Trophoblast cell (in vitro differentiated cells and primary cell): ENCODE measurements at regions not wholly inside any gene's neighbourhood (a gene's known extent, or its start where the extent isn't known, plus 50 kb on each side); places are given as distances from the start of the nearest gene placed in this dataset.
"Not testable (repeated sequence)": the region's sequence is repeated elsewhere in the genome, so short reads cannot be mapped to it uniquely, and the experiment has no call there.

ENCODE experiments used
- DNase-seq, 2 donors: peaks; one replicate each; pipeline ENCODE4 v3.0.0-alpha.2; 2016
- H2AFZ ChIP-seq: 2 replicates; pipeline ENCODE4 v1.6.1; 2013; ENCODE audit warnings: low read length, moderate library complexity, mild to moderate bottlenecking; ENCODE audit not compliant: insufficient read depth, poor library complexity
- H2AK5ac ChIP-seq: 2 replicates; pipeline ENCODE4 v1.6.1; 2013; ENCODE audit warnings: mild to moderate bottlenecking, low read length
- H2BK120ac ChIP-seq: 2 replicates; pipeline ENCODE4 v1.6.1; 2013; ENCODE audit warnings: low read length, mild to moderate bottlenecking, moderate library complexity; ENCODE audit not compliant: insufficient read depth, poor library complexity
- H2BK12ac ChIP-seq: 2 replicates; pipeline ENCODE4 v1.6.1; 2013; ENCODE audit warnings: mild to moderate bottlenecking, low read length, moderate library complexity
- H2BK5ac ChIP-seq: 2 replicates; pipeline ENCODE4 v1.6.1; 2013; ENCODE audit warnings: low read length, low read depth, moderate library complexity, mild to moderate bottlenecking; ENCODE audit not compliant: poor library complexity
- H3K14ac ChIP-seq: 2 replicates; pipeline ENCODE4 v1.6.1; 2013; ENCODE audit warnings: mild to moderate bottlenecking, low read length
- H3K18ac ChIP-seq: 2 replicates; pipeline ENCODE4 v1.6.1; 2013; ENCODE audit warnings: mild to moderate bottlenecking, low read length
- H3K23ac ChIP-seq: 2 replicates; pipeline ENCODE4 v1.6.1; 2013; ENCODE audit warnings: low read length
- H3K27ac ChIP-seq: 2 replicates; pipeline ENCODE4 v1.5.1; 2013; ENCODE audit warnings: low read depth, mild to moderate bottlenecking, inconsistent platforms, low read length, moderate library complexity
- H3K27me3 ChIP-seq: 2 replicates; pipeline ENCODE4 v1.6.1; 2013; ENCODE audit warnings: inconsistent platforms, mild to moderate bottlenecking, low read length, moderate library complexity; ENCODE audit not compliant: insufficient read depth
- H3K36me3 ChIP-seq, 2 experiments: 1 replicate in 1 of 2; 2 replicates in 1 of 2; pipeline ENCODE4 v1.6.1; 2013; ENCODE audit warnings: low read length in 2 of 2, mild to moderate bottlenecking in 2 of 2, moderate library complexity in 1 of 2; ENCODE audit not compliant: insufficient read depth in 2 of 2, control insufficient read depth in 1 of 2
- H3K4ac ChIP-seq: 2 replicates; pipeline ENCODE4 v1.6.1; 2013; ENCODE audit warnings: low read depth, mild to moderate bottlenecking, low read length, moderate library complexity
- H3K4me1 ChIP-seq, 2 experiments: 1 replicate in 1 of 2; 2 replicates in 1 of 2; pipeline ENCODE4 v1.6.1; 2013; ENCODE audit warnings: low read length in 2 of 2, mild to moderate bottlenecking in 2 of 2, moderate library complexity in 1 of 2; ENCODE audit not compliant: insufficient read depth in 2 of 2, control insufficient read depth in 1 of 2
- H3K4me2 ChIP-seq: 2 replicates; pipeline ENCODE4 v1.6.1; 2013; ENCODE audit warnings: inconsistent platforms, mild to moderate bottlenecking, low read length, moderate library complexity
- H3K4me3 ChIP-seq: 2 replicates; pipeline ENCODE4 v1.5.1; 2013; ENCODE audit warnings: mild to moderate bottlenecking, low read depth, low read length, inconsistent platforms
- H3K79me1 ChIP-seq: one replicate; pipeline ENCODE4 v1.6.1; 2013; ENCODE audit warnings: low read length
- H3K79me2 ChIP-seq: 2 replicates; pipeline ENCODE4 v1.6.1; 2013; ENCODE audit warnings: low read length, mild to moderate bottlenecking; ENCODE audit not compliant: control insufficient read depth, insufficient read depth, poor library complexity
- H3K9ac ChIP-seq: 2 replicates; pipeline ENCODE4 v1.6.1; 2013; ENCODE audit warnings: mild to moderate bottlenecking, low read length
- H3K9me3 ChIP-seq: 2 replicates; pipeline ENCODE4 v1.6.1; 2013; ENCODE audit warnings: low read depth, mild to moderate bottlenecking, control low read depth, inconsistent platforms, low read length; ENCODE audit not compliant: insufficient read depth
- H4K12ac ChIP-seq: 2 replicates; pipeline ENCODE4 v1.6.1; 2013; ENCODE audit warnings: low read depth, mild to moderate bottlenecking, low read length, moderate library complexity
- H4K8ac ChIP-seq: 2 replicates; pipeline ENCODE4 v1.6.1; 2013; ENCODE audit warnings: low read depth, mild to moderate bottlenecking, low read length, moderate library complexity
- H4K91ac ChIP-seq: one replicate; pipeline ENCODE4 v1.6.1; 2013; ENCODE audit warnings: low read depth, mild to moderate bottlenecking, low read length, moderate library complexity
- WGBS: extraction: QIAGEN DNeasy Blood & Tissue Kit; methylation state at CpG from one replicate; pipeline ENCODE4 v1.1.7; 2013; ENCODE audit warnings: missing lambda C conversion rate; ENCODE audit not compliant: insufficient read length, insufficient coverage; ENCODE audit errors: extremely low coverage; 5-methylcytosine and 5-hydroxymethylcytosine counted together

- H3K36me3 ChIP-seq, H3K79me2 ChIP-seq, H4K8ac ChIP-seq, H2BK5ac ChIP-seq, H3K9me3 ChIP-seq, H3K27me3 ChIP-seq, DNase-seq, H4K12ac ChIP-seq, H2BK12ac ChIP-seq, H3K4me3 ChIP-seq, H3K4ac ChIP-seq, H3K4me2 ChIP-seq, H3K9ac ChIP-seq, H2AFZ ChIP-seq, H3K14ac ChIP-seq, H4K91ac ChIP-seq, H3K23ac ChIP-seq, H2AK5ac ChIP-seq, H3K79me1 ChIP-seq, H3K27ac ChIP-seq, H2BK120ac ChIP-seq, H3K18ac ChIP-seq, H3K4me1 ChIP-seq: not testable (repeated sequence)
- no CpG with 5 or more reads among the region's 3 CpGs for WGBS
These were observed 77.9 kb upstream of the TMEM164 start for GRCh38 chrX:109925003-109925402.

GRCh38 chrX:109925656-109926055, 77.3 kb upstream of the TMEM164 start:
- no peak overlapping the region for H2BK5ac ChIP-seq
- peaks cover 0 to 6% of the 10 kb centered on the region in 2 experiments for H3K4me1 ChIP-seq
- DNase-seq, result peak; percentile 59 to 73
- H3K27ac ChIP-seq, result no peak overlapping the region
- no peak overlapping the region for H2AK5ac ChIP-seq
- no peak overlapping the region for H3K4me2 ChIP-seq
- H3K36me3 ChIP-seq, result no peaks in the 10 kb centered on the region
- H3K79me2 ChIP-seq, result no peaks in the 10 kb centered on the region
- H3K18ac ChIP-seq, result no peak overlapping the region
- no peak overlapping the region for H4K91ac ChIP-seq
- H3K9me3 ChIP-seq, result no peaks in the 10 kb centered on the region
- H4K12ac ChIP-seq, result no peak overlapping the region
- H3K79me1 ChIP-seq, result no peaks in the 10 kb centered on the region
- H4K8ac ChIP-seq, result no peak overlapping the region
- H3K4ac ChIP-seq, result no peak overlapping the region
- no peaks in the 10 kb centered on the region for H3K27me3 ChIP-seq
- no peak overlapping the region for H3K14ac ChIP-seq
- no peak overlapping the region for H3K9ac ChIP-seq
- no peak overlapping the region for H2AFZ ChIP-seq
- H3K4me3 ChIP-seq, result no peak overlapping the region
- no peak overlapping the region for H2BK120ac ChIP-seq
- no peak overlapping the region for H2BK12ac ChIP-seq
- no peak overlapping the region for H3K23ac ChIP-seq

- Histone ChIP-seq H2AK5ac (no peak overlapping the region), H3K79me2 (no peaks in the 10 kb centered on the region), H3K27ac (no peak overlapping the region), H3K23ac (no peak overlapping the region), H3K79me1 (no peaks in the 10 kb centered on the region), H4K91ac (no peak overlapping the region), H2AFZ (no peak overlapping the region), H4K12ac (no peak overlapping the region), H2BK5ac (no peak overlapping the region), H3K27me3 (no peaks in the 10 kb centered on the region), H3K4me1 (peaks cover 0 to 6% of the 10 kb centered on the region in 2 experiments), H3K18ac (no peak overlapping the region), H3K36me3 (no peaks in the 10 kb centered on the region), H2BK120ac (no peak overlapping the region), H3K4me2 (no peak overlapping the region), H2BK12ac (no peak overlapping the region), H3K9me3 (no peaks in the 10 kb centered on the region), H3K4me3 (no peak overlapping the region), H3K9ac (no peak overlapping the region), H4K8ac (no peak overlapping the region), H3K14ac (no peak overlapping the region), H3K4ac (no peak overlapping the region)
- WGBS, result no CpG with 5 or more reads among the region's 5 CpGs
- no peak for DNase-seq
These were observed 76.8 kb upstream of the TMEM164 start for GRCh38 chrX:109926118-109926517.

- H2BK5ac ChIP-seq, result no peak overlapping the region
- no peak overlapping the region for H2AK5ac ChIP-seq
- no peak for DNase-seq
- no peak overlapping the region for H3K4me2 ChIP-seq
- no CpG with 5 or more reads among the region's 5 CpGs for WGBS
- H3K27ac ChIP-seq, result no peak overlapping the region
- no peak overlapping the region for H2BK12ac ChIP-seq
- H3K4me3 ChIP-seq, result no peak overlapping the region
- no peak overlapping the region for H2AFZ ChIP-seq
- H3K4ac ChIP-seq, result no peak overlapping the region
- H3K9ac ChIP-seq, result no peak overlapping the region
- H3K36me3 ChIP-seq, result no peaks in the 10 kb centered on the region
- no peaks in the 10 kb centered on the region for H3K27me3 ChIP-seq
- no peak overlapping the region for H3K14ac ChIP-seq
- no peak overlapping the region for H4K8ac ChIP-seq
- no peak overlapping the region for H3K18ac ChIP-seq
- peaks cover 0 to 6% of the 10 kb centered on the region in 2 experiments for H3K4me1 ChIP-seq
- H4K91ac ChIP-seq, result no peak overlapping the region
- H2BK120ac ChIP-seq, result no peak overlapping the region
- H4K12ac ChIP-seq, result no peak overlapping the region
- H3K79me1 ChIP-seq, result no peaks in the 10 kb centered on the region
- H3K79me2 ChIP-seq, result no peaks in the 10 kb centered on the region
- no peak overlapping the region for H3K23ac ChIP-seq
- no peaks in the 10 kb centered on the region for H3K9me3 ChIP-seq
These were observed 75.9 kb upstream of the TMEM164 start for GRCh38 chrX:109926743-109927662.
